ENCODE measurements at regions not wholly inside any gene's neighbourhood (a gene's known extent, or its start where the extent isn't known, plus 50 kb on each side); places are given as distances from the start of the nearest gene placed in this dataset.

DNA sequence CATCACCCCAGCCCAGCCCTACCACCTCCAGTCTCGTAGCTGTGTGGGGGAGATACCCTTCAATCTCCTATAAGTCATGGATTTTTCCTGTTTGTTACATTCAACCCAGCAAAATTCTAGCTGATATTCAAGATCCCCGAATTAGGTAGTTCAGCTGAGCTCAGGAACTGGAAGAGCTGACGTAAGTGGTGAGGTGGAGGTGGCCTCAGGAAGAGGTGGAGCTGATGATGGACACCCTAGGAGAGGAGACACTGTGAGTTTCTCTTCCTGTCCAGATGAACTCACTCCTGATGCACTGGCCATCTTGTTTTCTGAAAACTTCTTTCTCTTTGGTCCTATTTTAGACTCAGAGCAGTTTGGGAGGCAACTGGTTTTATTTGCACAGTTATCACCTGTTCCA is 90.5 kb upstream of the PITRM1 start:
- TF ChIP-seq, protein P1, sequence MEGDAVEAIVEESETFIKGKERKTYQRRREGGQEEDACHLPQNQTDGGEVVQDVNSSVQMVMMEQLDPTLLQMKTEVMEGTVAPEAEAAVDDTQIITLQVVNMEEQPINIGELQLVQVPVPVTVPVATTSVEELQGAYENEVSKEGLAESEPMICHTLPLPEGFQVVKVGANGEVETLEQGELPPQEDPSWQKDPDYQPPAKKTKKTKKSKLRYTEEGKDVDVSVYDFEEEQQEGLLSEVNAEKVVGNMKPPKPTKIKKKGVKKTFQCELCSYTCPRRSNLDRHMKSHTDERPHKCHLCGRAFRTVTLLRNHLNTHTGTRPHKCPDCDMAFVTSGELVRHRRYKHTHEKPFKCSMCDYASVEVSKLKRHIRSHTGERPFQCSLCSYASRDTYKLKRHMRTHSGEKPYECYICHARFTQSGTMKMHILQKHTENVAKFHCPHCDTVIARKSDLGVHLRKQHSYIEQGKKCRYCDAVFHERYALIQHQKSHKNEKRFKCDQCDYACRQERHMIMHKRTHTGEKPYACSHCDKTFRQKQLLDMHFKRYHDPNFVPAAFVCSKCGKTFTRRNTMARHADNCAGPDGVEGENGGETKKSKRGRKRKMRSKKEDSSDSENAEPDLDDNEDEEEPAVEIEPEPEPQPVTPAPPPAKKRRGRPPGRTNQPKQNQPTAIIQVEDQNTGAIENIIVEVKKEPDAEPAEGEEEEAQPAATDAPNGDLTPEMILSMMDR (IDR thresholded peaks at IDR 0.05): no peak
- no peak for TF ChIP-seq EZH2 (IDR thresholded peaks at IDR 0.05; ENCODE audit: borderline replicate concordance, insufficient read depth, low read depth, low read length, poor library complexity, severe bottlenecking)

Measured in B cell (primary cell).